ENCODE measurements at regions not wholly inside any gene's neighbourhood (a gene's known extent, or its start where the extent isn't known, plus 50 kb on each side); places are given as distances from the start of the nearest gene placed in this dataset.

DNA sequence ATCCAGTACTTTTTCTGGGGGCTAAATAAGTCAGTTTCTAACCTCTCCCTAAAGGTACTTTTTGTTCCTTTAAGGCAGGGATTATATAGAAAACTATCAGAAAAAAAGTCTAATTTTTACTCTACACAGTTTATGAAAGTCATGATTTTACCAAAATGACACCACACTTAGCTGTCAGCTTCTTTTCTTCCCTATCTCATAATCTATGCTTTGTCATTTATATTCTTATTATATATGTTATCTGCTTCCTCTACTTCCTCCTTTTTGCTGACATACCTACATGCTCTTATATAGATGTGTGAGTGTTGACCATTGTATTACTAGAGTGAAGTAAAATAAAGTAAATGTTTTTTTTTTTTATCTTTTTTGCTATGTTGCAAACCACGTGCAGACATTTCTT lies 203.9 kb upstream of the CHRM2 start:
- DNase-seq, result no peak

DNA sequence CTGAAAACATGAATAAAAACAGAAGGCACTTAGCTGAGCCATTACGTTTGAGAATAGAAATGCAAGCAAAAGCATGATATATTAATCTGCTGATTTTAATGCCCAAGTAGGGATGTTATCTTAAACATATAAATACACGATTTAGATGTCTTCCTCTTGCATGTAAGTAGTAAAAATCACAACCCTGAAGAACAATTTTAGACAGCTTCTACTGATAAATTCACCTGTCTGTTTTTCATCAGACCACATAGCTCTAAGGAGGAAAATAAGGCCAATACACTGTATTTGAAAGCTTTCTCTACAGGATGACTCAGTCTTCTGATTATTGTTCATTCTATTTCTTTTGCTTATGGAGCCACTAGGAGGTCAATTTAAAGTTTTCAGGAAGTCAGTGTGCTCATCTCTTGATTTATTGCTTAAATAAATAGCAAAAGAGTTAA lies 210.9 kb upstream of the CHRM2 start:
- no peak for DNase-seq

DNA sequence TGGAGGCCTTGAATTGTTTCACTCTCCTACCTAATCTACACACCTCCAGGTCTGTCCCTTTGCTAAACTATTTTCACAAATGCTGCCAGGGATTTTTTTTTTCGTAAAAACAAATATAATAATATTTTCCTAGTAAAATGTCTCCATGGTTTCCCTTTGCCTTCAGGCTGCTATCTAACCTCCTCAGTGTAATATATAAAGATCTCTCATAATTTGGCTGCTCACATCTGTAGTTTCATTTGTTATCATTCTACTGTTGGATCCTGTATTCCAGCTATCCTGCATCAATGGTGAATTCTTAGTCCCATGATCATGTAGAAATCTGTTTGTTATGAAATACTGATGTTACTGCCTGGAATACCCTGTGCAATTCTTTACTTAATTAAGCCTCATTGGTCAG lies 211.9 kb upstream of the CHRM2 start:
- DNase-seq, result no peak

DNA sequence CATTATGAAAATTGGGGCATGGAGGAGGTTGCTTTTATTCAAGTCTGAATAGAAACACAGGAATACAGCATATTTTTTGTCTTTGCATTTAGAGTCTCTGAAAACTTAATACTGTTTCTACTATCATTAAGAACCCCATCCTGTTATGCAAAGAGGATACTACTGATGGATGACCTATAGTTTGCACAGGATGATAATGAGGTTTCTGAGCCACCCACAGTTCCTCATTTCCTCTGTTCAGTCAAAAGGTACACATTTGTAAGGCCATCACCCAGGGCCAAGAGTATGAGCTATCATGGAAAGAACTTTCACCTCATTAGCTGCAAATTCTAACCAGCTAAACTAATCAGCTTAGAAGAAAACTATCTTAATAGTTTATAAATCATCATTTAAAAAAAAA lies 213.0 kb upstream of the CHRM2 start:
- DNase-seq, result no peak

DNA sequence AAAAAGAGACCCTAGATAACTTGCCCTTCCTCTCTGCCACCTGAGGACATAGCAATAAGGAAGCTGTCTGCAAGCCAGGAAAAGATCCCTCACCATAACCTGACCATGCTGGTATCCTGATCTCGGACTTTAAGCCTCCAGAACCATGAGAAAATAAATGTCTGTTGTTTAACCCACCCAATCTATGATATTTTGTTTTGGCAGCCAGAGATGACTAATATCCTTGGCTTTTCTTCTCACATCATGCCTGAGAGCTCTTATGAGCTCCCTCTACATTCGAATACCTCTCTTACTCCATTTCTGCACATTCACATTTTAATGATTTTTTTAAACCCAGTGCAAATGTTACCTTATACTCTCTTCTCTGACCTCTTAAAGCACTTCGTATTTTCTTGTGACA lies 214.0 kb upstream of the CHRM2 start:
- no peak for DNase-seq

DNA sequence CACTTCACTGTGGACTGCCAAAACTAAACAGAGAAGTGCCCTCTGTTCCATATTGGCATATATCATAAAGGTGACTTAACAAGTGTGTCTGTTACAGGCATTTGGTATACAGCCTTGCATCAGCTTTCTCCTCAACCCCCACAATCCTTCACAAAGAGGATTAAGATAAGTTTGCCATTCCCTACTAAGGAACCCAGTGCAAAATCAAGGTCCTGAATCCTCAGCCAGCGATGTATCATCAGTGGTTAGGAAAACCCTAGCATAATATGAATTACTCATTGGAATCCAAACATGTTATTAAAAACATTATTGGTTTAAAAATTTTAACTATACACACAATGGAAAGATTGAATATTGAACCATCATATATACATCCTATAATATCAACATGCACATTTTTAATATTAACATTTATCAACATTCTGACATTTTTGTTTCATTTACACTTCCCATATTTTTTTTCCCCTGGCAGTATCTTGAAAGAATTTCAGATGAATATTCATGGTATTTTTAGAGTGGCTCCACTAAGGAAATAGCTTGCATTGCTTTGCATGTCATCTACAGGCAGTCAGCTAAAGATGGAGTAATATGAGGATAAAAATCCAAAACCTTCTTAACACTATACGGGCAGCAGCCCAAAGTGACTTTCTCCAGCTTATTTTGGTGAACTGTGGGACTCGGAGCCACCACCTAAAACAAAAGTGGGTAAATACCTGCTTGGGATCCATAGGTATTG lies 215.6 kb upstream of the CHRM2 start:
- no peak for DNase-seq

DNA sequence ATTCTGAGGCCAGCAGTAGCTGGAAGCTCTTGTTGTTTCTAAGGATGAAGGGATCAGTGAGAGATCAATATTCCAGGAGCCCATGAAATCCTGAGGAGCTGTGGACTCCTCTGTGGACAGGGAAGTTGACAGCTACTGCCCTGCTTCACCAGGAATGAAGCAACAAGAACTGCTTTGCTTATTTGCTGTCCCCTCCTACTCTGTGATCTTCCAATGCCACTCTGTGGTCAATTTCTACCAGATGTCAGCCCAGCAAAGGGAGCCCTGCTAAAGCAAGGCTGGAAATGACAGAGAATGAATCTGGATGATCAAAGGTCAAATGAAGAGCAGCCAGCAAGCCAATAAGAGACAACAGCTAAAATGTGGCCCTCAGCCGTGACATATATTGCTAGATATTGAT lies 227.5 kb upstream of the CHRM2 start:
- no peak for DNase-seq

DNA sequence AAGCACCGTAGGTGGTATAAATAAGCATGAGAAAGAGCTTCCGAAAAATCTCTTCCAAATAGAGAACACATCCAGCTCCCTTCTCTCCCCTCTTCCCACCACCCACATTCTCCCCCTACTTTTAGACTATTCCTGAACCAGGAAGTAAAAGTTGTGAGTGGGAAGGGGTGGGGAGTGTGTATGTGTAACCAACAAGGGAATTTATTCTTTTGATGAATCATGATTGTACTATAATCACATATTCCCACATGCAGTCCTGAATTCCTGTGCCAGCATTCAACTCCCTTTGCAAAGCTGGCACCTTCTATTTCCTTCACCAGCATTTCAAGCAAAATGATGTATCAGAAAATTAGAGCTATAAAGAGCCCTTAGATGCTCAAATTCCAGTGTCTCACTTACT lies 230.6 kb upstream of the CHRM2 start:
- DNase-seq, result no peak

DNA sequence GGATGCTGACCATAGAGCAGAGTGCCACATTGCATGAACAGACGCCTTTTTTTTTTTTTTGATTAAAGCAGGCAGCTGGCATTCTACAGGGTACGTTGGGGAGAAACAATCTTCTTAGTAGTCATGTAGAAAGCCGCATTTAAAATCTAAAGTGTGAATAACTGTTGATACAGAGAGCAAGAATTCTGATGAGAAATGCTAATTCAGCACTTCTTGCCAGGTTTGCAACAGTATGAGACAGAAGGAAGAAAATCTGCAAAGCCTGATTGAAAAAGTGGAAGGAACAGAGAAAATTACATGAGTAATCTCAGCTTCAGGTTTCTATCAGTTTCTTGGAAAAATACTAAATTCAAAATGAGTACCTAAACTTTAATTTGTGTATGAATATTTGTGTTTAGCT lies 232.7 kb upstream of the CHRM2 start:
- no peak for DNase-seq

DNA sequence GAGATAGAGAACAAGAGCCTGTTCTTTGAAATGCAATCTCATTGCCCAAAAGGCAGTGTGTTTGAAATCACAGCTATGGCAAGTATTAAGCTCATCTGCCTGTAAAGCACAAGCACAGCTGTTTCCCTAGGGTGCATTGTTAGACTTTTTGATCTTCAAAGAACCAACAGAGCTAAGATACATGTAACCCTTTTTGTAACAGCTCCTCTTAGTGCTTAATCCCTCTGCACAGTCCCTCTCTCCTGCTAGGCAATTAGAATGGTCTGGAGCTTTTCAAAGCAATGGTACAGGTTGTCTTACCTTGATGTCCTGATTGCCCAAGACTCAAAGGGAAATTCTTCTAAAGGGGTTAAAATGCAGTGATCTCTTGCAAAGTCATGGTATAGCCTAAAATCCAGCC lies 249.6 kb upstream of the CHRM2 start:
- DNase-seq, result no peak

DNA sequence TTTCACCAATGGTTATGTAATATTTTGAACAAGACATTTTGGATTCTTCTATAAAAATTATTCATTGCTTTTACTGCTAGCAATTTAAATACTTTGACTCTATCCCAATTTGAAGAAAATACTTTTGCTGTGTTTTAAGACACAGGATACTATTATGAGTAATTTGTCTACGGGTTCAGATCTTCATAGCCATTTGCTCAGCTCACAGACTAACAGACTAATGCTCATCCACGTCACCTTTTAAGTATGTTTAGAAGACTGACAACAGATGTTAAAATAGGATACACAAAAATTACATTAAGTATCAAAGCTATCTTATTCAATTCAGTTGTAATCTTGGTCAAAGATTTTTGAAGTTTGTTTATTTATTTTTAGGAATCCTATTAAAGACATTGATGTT lies 251.3 kb upstream of the CHRM2 start:
- DNase-seq, result no peak

DNA sequence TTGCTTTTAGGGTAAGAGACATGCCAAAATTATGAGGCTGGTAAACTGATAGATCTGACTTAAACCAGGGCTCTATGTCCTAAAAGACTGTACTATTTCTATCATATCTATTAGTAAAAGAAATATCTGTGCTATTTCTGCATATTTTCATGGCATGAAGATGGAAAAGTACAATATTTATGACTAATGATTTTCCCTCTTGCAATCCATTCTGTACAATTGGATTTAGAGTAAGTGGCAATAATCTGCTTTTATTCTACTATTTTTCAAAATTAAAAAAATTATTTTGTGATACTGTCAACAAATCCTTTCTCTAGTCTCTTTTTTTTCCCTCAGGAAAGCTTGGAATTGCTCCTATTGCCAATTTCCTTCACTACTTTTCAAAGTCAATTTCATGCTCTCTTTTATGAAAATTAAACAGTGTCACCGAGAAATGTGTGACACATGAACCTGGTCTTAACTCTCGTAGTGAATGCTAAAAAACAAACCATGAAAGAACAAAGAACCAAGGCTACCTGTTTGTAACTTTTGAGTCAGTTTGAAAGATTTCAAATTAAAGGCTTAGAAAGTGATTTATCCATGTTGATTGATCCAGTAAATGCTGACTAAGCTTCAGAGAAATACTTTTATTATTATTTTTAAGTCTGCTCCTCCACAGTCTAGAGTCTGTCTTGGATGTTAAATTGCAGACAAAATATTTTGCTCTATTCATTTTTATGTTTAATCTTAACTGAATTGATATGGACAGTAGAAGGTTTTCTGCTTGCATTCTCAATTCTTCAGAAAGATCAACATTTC lies 262.7 kb upstream of the CHRM2 start:
- no peak for DNase-seq

DNA sequence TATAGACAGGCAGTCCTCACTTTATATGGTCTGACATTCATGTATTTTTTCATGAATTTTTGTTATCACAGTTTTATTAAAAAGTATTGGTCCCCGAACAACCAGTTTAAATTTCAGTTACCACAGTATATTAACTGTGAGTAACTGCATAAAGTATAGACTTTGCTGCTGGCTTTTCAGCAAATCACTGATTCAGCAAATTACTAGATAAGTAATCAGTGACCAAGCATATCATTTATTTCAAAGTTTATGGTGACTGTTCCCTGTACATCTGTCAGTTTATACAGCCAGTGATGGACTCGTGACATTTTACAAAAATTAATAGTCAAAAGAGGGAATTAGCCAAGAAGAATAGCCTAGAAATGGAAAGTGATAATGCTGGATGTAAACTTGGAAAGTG lies 266.7 kb upstream of the CHRM2 start:
- DNase-seq, result no peak

DNA sequence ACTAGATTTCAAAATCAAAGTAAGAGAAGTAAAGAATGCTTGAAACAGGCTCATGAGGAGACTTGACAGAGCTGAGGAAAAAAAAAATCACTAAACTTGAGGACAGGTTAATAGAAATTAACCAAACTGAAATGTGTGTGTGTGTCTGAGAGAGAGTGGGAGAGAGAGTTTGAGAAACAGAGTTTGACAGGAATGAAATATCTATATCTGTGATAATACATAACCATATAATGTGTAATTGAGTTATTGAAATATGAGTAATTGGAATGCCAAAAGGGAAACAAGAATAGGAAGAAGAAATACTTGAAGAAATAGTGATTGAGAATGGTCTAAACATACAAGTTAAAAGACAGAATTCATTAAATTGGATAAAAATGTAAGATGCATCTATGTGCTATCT lies 268.0 kb upstream of the CHRM2 start:
- DNase-seq, result no peak

DNA sequence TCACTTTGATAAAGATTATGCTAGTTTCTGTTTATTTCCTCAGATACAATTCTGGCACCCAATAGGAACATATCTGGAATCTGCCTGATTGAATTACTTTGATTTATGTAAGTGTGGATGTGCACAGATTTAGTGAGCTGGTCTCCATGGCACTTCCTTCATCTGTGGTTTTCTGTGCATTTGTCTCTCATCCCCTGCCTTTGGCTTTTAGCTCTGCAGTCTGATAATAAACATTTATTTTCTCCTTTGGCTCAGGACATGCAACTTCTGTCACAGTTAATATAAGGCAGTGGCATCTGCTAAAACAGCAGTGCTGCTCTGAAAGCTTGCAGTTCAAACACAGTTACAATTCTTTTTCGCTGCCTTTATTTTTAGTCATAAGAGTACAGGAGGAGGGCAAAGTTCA lies 273.7 kb upstream of the CHRM2 start:
- DNase-seq, result no peak

DNA sequence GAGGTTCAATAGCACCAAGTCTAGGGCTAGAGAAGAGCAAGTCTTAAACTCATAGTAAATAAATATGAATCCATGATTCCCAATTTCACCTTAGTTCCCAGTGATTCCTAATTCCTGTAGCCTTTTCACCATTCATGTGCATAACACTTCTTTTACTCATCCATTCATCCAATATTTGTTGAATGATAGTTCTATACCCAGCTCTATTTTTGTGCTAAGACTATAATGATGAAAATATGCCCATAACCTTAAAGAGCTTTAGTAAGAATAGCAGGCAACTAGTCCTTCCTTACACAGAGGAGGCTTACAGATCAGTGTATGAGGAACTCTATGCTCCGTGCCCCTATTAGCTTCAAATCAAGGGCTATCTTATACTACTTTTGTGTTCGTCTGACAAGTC lies 280.2 kb upstream of the CHRM2 start:
- no peak for DNase-seq

DNA sequence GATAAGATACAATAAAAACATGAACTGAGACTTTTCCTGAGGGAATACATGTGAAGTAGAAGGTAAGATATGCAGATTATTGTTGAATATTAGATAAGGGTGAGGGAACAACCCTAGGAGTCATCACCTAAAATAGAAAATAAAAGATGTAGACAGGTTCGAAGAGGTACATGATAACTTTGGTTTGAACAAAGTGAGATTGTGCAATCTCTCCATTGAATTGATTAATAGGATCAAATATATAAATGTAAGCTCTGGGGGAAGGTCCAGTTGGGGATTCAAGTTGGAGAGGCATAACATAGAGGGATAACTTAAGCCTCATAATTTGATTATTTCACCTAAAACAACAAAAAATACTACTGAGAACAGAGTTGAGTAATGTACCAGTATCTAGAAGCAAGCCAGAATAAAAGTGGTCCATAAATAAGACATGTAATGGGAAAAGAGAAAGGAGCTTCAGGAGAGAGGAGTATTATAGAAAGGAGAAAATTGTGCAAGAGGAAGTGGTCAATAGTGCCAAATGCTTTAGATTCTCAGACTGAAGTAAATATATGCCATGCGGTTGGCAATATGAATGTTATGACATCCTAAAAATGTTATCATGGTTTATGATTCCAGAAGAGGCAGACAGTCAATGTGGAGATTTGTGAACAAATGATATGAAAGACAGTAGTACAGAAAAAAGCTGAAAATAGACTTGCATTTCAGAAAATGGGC lies 282.3 kb upstream of the CHRM2 start:
- DNase-seq, result no peak

DNA sequence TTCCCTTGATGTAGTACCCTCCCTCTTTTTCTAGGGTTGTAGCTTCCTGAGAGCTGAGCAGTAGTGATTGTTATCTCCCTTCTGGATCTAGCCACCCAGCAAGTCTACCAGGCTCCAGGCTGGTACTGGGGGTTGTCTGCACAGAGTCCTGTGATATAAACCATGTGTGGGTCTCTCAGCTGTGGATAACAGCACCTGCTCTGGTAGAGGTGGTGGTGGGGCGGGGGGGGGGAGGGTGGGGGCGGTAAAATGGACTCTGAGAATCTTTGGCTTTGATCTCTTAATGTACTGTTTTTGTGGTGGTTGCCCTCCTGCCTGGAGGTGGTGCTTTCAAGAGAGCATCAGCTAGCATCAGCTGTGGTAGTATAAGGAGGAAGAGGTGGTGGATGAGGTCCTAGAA lies 302.0 kb upstream of the CHRM2 start:
- no peak for DNase-seq

DNA sequence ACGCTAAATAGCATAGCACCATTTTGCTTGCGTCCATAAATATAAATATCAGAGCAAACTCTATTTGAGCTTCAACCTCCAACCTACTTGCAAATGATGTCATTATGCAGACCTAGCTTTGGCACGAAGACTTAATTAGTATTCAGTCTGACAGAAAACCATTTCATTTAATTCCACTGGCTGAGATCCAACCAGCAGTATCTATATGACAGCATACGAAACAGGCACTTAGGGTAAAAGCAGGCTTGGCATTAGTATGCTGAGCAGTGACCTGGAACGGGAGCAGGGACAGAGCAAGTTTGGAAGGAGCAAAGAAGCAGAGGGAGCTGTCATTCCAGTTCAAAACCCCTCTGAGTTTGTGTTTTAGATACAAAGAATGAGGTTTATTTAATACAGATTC lies 312.5 kb upstream of the CHRM2 start:
- no peak for DNase-seq

DNA sequence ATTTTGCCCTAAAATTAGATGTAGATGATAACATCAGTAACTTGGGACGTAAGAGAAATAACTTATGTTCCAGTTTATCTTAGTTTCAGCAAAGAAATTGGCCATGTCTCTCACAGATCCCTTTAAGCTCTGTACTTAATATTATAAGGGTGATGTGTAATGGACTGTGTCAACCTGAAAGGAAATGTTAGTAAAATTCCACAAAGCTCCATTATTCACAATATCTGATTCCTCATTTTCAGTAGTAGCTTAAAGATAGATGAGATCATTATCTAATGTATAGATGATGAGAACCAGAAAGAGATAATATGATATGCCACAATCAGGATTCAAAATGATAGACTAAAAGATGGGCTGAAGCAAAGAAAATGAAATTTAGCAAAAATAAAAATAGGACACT lies 316.8 kb upstream of the CHRM2 start:
- no peak for DNase-seq

DNA sequence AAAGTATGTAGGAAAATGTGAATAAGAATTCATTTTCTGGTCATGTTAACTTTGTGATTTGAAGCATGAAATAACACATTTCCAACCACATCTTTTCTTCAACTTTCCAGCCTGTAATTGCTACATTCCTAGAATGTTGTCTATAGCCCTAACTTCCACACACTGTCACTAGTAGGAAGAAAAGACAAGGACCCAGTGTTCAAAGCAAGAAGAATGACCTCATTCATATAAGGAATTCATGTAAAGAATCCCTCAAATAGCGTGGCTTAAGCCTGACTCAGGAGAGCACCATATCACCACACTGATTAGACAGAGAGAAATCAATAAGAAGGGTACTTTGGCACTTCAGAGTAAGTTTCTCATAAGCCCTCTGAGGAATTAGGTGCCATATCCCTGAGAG lies 318.7 kb upstream of the CHRM2 start:
- DNase-seq, result no peak

DNA sequence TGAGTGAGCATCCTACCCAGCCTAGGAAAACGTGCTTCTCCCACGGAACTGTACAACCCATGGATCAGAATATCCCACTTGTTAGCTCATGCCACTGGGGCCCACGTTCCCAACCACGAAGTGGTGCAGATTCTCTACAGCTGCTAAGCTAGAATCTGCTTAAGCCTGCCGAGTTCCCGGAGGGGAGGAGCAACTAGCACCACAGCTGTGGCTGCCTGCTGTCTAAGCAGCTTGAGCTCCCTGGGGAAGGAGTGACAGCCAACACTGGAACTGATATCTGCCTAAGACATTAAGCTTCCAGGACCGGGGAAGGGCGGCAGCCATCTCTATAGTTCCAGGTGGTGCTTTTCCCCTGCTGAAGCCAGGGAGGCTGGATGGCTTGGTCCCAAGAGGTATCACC lies 334.7 kb upstream of the CHRM2 start:
- DNase-seq, result no peak

DNA sequence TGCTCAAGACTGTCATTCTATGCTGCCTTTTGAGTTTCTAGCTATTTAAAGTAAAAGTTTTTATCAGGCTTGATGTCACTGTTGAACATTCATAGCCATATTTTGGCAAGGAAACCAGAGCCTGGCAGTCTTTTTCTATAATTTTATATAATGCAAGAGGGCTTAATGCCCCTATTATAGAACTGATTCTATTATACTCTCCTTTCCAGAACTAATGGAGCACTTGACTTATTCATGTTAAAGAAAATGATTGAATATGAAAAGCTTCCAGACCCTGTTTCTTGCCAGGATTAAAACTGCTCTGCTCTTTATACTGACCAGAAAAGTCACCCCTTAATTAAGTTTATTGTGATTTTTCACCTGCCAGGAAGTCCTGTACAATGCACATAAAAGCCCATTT lies 337.6 kb upstream of the CHRM2 start:
- no peak for DNase-seq

DNA sequence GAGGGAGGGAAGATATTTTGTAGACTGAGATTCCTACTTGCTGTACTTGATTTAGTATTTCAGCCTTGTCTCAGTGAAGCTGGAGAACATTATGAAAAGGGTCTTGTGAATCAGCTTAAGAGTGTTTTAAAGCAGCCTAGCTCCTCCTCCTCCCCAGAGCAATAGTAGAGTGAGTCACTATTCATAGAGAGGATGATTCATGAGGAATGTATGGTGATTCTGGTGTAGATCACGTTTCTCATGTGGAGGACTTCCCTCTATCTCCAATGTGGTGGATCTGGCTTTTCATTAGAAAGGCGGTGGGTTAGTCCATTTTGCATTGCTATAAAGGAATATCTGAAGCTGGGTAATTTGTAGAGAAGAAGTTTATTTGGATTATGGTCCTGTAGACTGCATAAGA lies 340.1 kb upstream of the CHRM2 start:
- DNase-seq, result no peak
